ENCODE measurements at regions not wholly inside any gene's neighbourhood (a gene's known extent, or its start where the extent isn't known, plus 50 kb on each side); places are given as distances from the start of the nearest gene placed in this dataset.

DNA sequence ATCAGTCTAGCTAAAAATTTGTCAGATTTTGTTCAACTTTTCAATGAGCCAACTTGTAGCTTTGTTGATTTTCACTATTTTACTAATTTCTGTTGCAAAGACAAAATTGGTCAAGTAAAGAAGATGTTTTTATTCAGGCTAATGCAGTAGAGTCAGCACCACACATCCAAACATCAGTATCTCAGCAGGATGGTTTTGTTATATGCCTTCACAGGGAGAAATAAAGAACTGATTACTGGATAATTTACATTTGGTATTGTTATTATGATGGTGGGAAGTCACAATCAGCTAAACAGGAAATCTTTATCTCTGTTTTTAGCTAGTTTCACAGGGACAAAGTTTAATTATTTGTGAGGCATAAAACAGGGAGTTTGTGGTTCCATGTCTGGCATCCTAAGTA is 713.4 kb downstream of the SLITRK5 start:
- TF ChIP-seq, protein P1, sequence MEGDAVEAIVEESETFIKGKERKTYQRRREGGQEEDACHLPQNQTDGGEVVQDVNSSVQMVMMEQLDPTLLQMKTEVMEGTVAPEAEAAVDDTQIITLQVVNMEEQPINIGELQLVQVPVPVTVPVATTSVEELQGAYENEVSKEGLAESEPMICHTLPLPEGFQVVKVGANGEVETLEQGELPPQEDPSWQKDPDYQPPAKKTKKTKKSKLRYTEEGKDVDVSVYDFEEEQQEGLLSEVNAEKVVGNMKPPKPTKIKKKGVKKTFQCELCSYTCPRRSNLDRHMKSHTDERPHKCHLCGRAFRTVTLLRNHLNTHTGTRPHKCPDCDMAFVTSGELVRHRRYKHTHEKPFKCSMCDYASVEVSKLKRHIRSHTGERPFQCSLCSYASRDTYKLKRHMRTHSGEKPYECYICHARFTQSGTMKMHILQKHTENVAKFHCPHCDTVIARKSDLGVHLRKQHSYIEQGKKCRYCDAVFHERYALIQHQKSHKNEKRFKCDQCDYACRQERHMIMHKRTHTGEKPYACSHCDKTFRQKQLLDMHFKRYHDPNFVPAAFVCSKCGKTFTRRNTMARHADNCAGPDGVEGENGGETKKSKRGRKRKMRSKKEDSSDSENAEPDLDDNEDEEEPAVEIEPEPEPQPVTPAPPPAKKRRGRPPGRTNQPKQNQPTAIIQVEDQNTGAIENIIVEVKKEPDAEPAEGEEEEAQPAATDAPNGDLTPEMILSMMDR (IDR thresholded peaks at IDR 0.05; ENCODE audit: poor library complexity): no peak
- TF ChIP-seq EZH2 (IDR thresholded peaks at IDR 0.05; ENCODE audit: borderline replicate concordance) (no peak), EZH2phosphoT487 (IDR thresholded peaks at IDR 0.05; ENCODE audit: low read depth, severe bottlenecking, unreplicated experiment) (no peak)
